Naive thymus-derived CD8-positive, alpha-beta T cell (primary cell): ENCODE measurements at regions not wholly inside any gene's neighbourhood (a gene's known extent, or its start where the extent isn't known, plus 50 kb on each side); places are given as distances from the start of the nearest gene placed in this dataset.
"Not testable (repeated sequence)": the region's sequence is repeated elsewhere in the genome, so short reads cannot be mapped to it uniquely, and the experiment has no call there.

Source experiments
- ATAC-seq, 2 donors: fragments of 150-1000 bp; cut with Tn5 transposase in 1 of 2; sonication (Bioruptor Pico), chemical (Tn5 transposase) in 1 of 2; 1 replicate in 1 of 2; 2 replicates in 1 of 2; pipeline ENCODE4 v1.10.0; 2021; ENCODE audit warnings: mild to moderate bottlenecking in 2 of 2, moderate library complexity in 2 of 2
- POLR2A ChIA-PET: fragments of 350-600 bp; sonication (Branson Sonifier 250); formaldehyde crosslinking; loops from one replicate; lab custom pipeline; 2021; ENCODE audit warnings: antibody characterized with exemption; lab: Charles Lee
- DNase-seq, 10 donors: peaks; one replicate each; pipeline versions ENCODE4 v3.0.0 to v3.0.0-alpha.2; 2020 to 2022
- H3K27ac Mint-ChIP-seq, 10 donors: one replicate each; pipeline ENCODE4 v1.8.0; 2020 to 2022; ENCODE audit warnings: mild to moderate bottlenecking in 10 of 10, mixed read lengths in 10 of 10, moderate library complexity in 4 of 10, inconsistent platforms in 1 of 10
- H3K27me3 Mint-ChIP-seq, 5 donors: one replicate each; pipeline ENCODE4 v1.8.0; 2021 to 2022; ENCODE audit warnings: mixed read lengths in 5 of 5
- H3K36me3 Mint-ChIP-seq, 3 donors: one replicate each; pipeline ENCODE4 v1.8.0; 2020 to 2022; ENCODE audit warnings: mixed read lengths in 3 of 3, mild to moderate bottlenecking in 2 of 3, inconsistent platforms in 1 of 3
- H3K4me1 Mint-ChIP-seq, 4 donors: one replicate each; pipeline ENCODE4 v1.8.0; 2021 to 2022; ENCODE audit warnings: mixed read lengths in 4 of 4
- H3K4me3 Mint-ChIP-seq, 10 donors: one replicate each; pipeline ENCODE4 v1.8.0; 2020 to 2022; ENCODE audit warnings: mild to moderate bottlenecking in 10 of 10, mixed read lengths in 10 of 10, moderate library complexity in 6 of 10, inconsistent platforms in 1 of 10
- H3K9me3 Mint-ChIP-seq, 9 donors: one replicate each; pipeline ENCODE4 v1.8.0; 2020 to 2022; ENCODE audit warnings: mixed read lengths in 9 of 9, mild to moderate bottlenecking in 3 of 9, inconsistent platforms in 1 of 9, moderate library complexity in 1 of 9

GRCh38 chr7:48841739-48842138, 82.6 kb upstream of the CDC14C start:
- POLR2A ChIA-PET, result no interaction called here
- Mint-ChIP-seq H3K4me3 (no peak overlapping the region), H3K27ac (no peak overlapping the region), H3K36me3 (no peaks in the 10 kb centered on the region), H3K9me3 (peaks cover 0 to 4% (median 0%) of the 10 kb centered on the region in 9 donors), H3K4me1 (no peaks in the 10 kb centered on the region), H3K27me3 (no peaks in the 10 kb centered on the region)
- ATAC-seq (no peak), DNase-seq (no peak)

GRCh38 chr7:48847917-48848316, 76.4 kb upstream of the CDC14C start:
- H3K4me1 Mint-ChIP-seq, result no peaks in the 10 kb centered on the region
- no peak overlapping the region for H3K27ac Mint-ChIP-seq
- ATAC-seq (no peak), DNase-seq (no peak)
- H3K9me3 Mint-ChIP-seq, result peaks cover 0 to 5% (median 0%) of the 10 kb centered on the region in 9 donors
- H3K4me3 Mint-ChIP-seq, result no peak overlapping the region
- POLR2A ChIA-PET, result no interaction called here
- no peaks in the 10 kb centered on the region for H3K36me3 Mint-ChIP-seq
- peaks cover 0 to 1% (median 0%) of the 10 kb centered on the region in 5 donors for H3K27me3 Mint-ChIP-seq

GRCh38 chr7:48860447-48860846, 63.9 kb upstream of the CDC14C start:
- Mint-ChIP-seq H3K9me3 (peaks cover 9 to 29% (median 18%) of the 10 kb centered on the region in 9 donors), H3K36me3 (peaks cover 0 to 12% (median 0%) of the 10 kb centered on the region in 3 donors)
- ATAC-seq, DNase-seq, H3K27ac Mint-ChIP-seq, H3K27me3 Mint-ChIP-seq, POLR2A ChIA-PET, H3K4me3 Mint-ChIP-seq, H3K4me1 Mint-ChIP-seq: not testable (repeated sequence)

GRCh38 chr7:48868916-48869315, 55.4 kb upstream of the CDC14C start:
- POLR2A ChIA-PET, result no interaction called here
- no peaks in the 10 kb centered on the region for H3K36me3 Mint-ChIP-seq
- H3K27ac Mint-ChIP-seq, result no peak overlapping the region
- peaks cover 0 to under 1% (median 0%) of the 10 kb centered on the region in 5 donors for H3K27me3 Mint-ChIP-seq
- H3K4me3 Mint-ChIP-seq, result no peak overlapping the region
- peaks cover 0 to 4% (median 0%) of the 10 kb centered on the region in 9 donors for H3K9me3 Mint-ChIP-seq
- no peak for ATAC-seq
- no peaks in the 10 kb centered on the region for H3K4me1 Mint-ChIP-seq
- no peak for DNase-seq

- Mint-ChIP-seq H3K4me1 (no peaks in the 10 kb centered on the region), H3K4me3 (no peak overlapping the region), H3K27ac (no peak overlapping the region), H3K36me3 (no peaks in the 10 kb centered on the region), H3K9me3 (peaks cover 0 to 4% (median 0%) of the 10 kb centered on the region in 9 donors), H3K27me3 (peaks cover 0 to 3% (median 0%) of the 10 kb centered on the region in 5 donors)
- POLR2A ChIA-PET, result no interaction called here
- ATAC-seq (no peak), DNase-seq (no peak)
These were observed 51.8 kb upstream of the CDC14C start for GRCh38 chr7:48872548-48872947.
